ENCODE measurements at regions not wholly inside any gene's neighbourhood (a gene's known extent, or its start where the extent isn't known, plus 50 kb on each side); places are given as distances from the start of the nearest gene placed in this dataset.
"Not testable (repeated sequence)": the region's sequence is repeated elsewhere in the genome, so short reads cannot be mapped to it uniquely, and the experiment has no call there.

DNA sequence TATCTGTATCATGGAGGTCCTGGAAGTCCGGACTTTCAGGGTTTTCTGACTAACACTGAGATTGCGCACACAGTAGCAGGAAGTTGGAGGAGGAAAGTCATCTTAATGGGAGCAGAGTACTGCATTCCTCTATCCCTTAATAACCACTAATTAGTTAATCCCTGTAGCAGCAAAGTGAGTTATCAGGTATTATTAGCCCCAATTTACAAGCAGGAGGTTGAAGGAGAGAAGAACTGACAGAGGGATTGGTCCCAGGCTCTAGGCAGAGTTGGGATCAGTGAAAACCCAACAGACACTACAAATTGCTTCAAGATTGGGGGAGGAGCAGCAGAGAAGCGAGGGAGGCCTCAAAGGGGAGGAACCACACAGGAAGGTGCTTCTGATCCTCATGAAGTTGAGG, 74.5 kb upstream of the XPA start:
- H3K27ac ChIP-seq, result no peak overlapping the region
- ATAC-seq (ENCODE audit: low FRiP score in 2 of 2) (no peak), DNase-seq (no peak)
- H3K27me3 ChIP-seq, result no peaks in the 10 kb centered on the region
- TF ChIP-seq, protein P1, sequence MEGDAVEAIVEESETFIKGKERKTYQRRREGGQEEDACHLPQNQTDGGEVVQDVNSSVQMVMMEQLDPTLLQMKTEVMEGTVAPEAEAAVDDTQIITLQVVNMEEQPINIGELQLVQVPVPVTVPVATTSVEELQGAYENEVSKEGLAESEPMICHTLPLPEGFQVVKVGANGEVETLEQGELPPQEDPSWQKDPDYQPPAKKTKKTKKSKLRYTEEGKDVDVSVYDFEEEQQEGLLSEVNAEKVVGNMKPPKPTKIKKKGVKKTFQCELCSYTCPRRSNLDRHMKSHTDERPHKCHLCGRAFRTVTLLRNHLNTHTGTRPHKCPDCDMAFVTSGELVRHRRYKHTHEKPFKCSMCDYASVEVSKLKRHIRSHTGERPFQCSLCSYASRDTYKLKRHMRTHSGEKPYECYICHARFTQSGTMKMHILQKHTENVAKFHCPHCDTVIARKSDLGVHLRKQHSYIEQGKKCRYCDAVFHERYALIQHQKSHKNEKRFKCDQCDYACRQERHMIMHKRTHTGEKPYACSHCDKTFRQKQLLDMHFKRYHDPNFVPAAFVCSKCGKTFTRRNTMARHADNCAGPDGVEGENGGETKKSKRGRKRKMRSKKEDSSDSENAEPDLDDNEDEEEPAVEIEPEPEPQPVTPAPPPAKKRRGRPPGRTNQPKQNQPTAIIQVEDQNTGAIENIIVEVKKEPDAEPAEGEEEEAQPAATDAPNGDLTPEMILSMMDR (IDR thresholded peaks at IDR 0.05), result no peak
- TF ChIP-seq POLR2AphosphoS5 (IDR thresholded peaks at IDR 0.05), result no peak
- TF ChIP-seq EP300 (IDR thresholded peaks at IDR 0.05), result no peak
- TF ChIP-seq POLR2A (IDR thresholded peaks at IDR 0.05), result no peak
- H3K4me3 ChIP-seq, result no peak overlapping the region
- H3K4me1 ChIP-seq, result no peaks in the 10 kb centered on the region
- H3K9me3 ChIP-seq, result no peaks in the 10 kb centered on the region
- H3K36me3 ChIP-seq, result no peaks in the 10 kb centered on the region
- WGBS, 2 donors, result 86 to 87% methylated on average over 3 of the region's 3 CpGs

DNA sequence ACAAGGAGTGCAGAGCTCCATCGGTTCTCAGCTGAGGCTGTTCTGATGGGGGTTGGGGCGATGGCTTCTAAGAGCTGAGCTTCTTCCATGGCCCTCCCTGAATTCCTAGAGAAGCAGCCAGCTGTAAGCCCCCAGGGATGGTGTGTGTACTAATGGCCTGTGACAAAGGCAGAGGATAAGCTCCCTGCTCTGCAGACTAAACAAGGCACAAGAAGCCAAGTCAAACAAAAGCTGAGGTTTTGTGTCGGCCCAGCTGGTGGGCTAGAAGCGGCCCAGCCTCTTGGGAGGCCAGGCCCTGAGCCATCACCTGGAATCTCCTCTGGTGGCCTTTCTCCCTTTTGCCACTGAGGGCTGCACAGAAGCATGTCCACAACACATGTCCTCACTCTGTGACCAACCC, 75.0 kb upstream of the XPA start:
- Histone ChIP-seq H3K4me3 (no peak overlapping the region), H3K9me3 (no peaks in the 10 kb centered on the region), H3K27ac (no peak overlapping the region), H3K36me3 (no peaks in the 10 kb centered on the region), H3K4me1 (no peaks in the 10 kb centered on the region), H3K27me3 (no peaks in the 10 kb centered on the region)
- DNase-seq, result peak in 1 of 2 donors; percentile 15
- no peak for TF ChIP-seq EP300 (IDR thresholded peaks at IDR 0.05)
- TF ChIP-seq, protein P1 (IDR thresholded peaks at IDR 0.05), result no peak
- no peak for TF ChIP-seq POLR2A (IDR thresholded peaks at IDR 0.05)
- TF ChIP-seq POLR2AphosphoS5 (IDR thresholded peaks at IDR 0.05), result no peak
- WGBS, 2 donors, result 72 to 74% methylated on average over 4 of the region's 4 CpGs
- no peak for ATAC-seq (ENCODE audit: low FRiP score in 2 of 2)

DNA sequence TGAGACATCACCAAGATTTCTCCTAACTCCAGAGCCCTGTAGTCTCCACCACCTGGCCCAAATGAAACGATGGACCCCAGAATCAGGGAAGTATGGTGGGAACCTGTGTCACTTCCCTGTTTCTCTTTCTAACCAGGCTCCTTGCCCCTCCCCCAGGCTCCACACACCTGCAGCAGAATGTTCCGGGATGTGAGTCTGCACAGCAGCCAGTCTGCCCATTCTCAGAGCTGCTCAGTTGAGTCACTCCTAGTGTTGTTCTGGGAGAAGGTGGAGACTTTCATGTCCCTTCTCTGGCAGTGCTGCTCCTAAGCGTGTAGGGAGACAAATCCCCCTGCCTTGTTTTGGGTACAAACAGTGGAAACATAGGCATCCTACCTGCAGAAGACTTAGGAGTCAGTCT, 76.0 kb upstream of the XPA start:
- no peak for TF ChIP-seq POLR2A (IDR thresholded peaks at IDR 0.05)
- no peak for TF ChIP-seq EP300 (IDR thresholded peaks at IDR 0.05)
- TF ChIP-seq, protein P1 (IDR thresholded peaks at IDR 0.05), result no peak
- Histone ChIP-seq H3K4me1 (no peaks in the 10 kb centered on the region), H3K36me3 (no peaks in the 10 kb centered on the region), H3K9me3 (no peaks in the 10 kb centered on the region), H3K27me3 (no peaks in the 10 kb centered on the region), H3K27ac (no peak overlapping the region), H3K4me3 (no peak overlapping the region)
- WGBS, 2 donors, result 78 to 89% methylated on average over 3 of the region's 3 CpGs
- DNase-seq (no peak), ATAC-seq (ENCODE audit: low FRiP score in 2 of 2) (peak in 1 of 2 donors; percentile 22)

DNA sequence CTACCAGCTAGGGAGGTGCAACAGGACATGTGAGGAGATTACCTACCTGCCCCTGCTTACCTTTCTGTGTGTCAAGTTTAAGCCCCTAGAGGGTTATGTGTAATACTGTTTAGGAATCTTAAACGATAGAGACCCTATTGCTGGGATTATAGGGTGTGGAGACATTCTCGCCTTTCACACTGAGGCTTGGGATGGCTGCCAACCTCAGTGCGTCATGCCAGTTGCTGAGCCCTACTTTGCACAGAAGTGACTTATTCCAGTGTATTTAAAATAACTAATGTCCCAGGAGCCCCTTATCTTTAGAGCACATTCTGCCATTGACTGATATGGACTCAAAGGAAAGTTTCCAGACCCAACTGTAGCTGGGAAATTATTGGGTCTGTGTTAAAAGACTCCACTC, 76.6 kb upstream of the XPA start:
- no peak overlapping the region for H3K27ac ChIP-seq
- H3K4me1 ChIP-seq, result no peaks in the 10 kb centered on the region
- ATAC-seq (ENCODE audit: low FRiP score in 2 of 2) (peak in 1 of 2 donors; percentile 21), DNase-seq (no peak)
- H3K27me3 ChIP-seq, result no peaks in the 10 kb centered on the region
- TF ChIP-seq POLR2A (IDR thresholded peaks at IDR 0.05) (no peak), POLR2AphosphoS5 (IDR thresholded peaks at IDR 0.05) (no peak), EP300 (IDR thresholded peaks at IDR 0.05) (no peak)
- TF ChIP-seq, protein P1 (IDR thresholded peaks at IDR 0.05), result no peak
- peaks cover 3 to 6% (median 5%) of the 10 kb centered on the region in 4 donors for H3K9me3 ChIP-seq
- no peak overlapping the region for H3K4me3 ChIP-seq
- H3K36me3 ChIP-seq, result no peaks in the 10 kb centered on the region
- 33 to 55% methylated on average over 3 of the region's 3 CpGs for WGBS, 2 donors

DNA sequence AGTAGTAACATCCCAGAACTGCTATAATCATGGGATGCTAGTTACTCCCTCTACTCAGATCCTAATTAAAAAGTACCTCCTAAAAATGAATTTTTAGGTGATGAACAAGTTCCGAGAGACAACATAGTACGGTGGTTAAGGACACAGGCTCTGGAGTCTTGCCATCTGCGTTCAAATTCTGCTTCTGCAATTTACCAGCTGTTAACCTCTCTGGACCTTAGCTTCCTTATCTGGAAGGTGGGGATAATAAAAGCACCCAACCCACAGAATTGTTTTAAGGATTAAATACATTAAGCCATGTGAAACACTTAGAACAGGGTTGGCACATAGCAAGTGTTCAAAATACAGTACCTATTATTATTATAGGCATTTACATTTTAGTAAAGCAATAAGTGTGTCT, 77.5 kb upstream of the XPA start:
- H3K27ac ChIP-seq, result no peak overlapping the region
- no peak overlapping the region for H3K4me3 ChIP-seq
- TF ChIP-seq, protein P1 (IDR thresholded peaks at IDR 0.05), result no peak
- TF ChIP-seq EP300 (IDR thresholded peaks at IDR 0.05), result no peak
- no peak for TF ChIP-seq POLR2A (IDR thresholded peaks at IDR 0.05)
- TF ChIP-seq POLR2AphosphoS5 (IDR thresholded peaks at IDR 0.05), result no peak
- H3K36me3 ChIP-seq, result no peaks in the 10 kb centered on the region
- H3K4me1 ChIP-seq, result no peaks in the 10 kb centered on the region
- 74% methylated on average over 3 of the region's 3 CpGs for WGBS, 2 donors
- H3K27me3 ChIP-seq, result no peaks in the 10 kb centered on the region
- peaks cover 5 to 13% (median 12%) of the 10 kb centered on the region in 4 donors for H3K9me3 ChIP-seq
- DNase-seq, result no peak
- no peak for ATAC-seq (ENCODE audit: low FRiP score in 2 of 2)

DNA sequence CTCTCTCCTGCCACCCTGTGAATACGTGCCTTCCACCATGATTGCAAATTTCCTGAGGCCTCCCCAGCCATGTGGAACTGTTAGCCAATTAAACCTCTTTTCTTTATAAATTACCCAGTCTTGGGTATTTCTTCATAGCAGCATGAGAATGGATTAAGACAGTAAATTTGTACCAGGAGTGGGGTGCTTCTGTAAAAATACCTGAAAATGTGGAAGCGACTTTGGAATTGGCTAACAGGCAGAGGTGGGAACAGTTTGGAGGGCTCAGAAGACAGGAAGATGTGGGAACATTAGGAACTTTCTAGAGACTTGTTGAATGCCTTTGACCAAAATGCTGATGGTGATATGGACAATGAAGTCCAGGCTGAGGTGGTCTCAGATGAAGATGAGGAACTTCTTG, 74.3 kb upstream of the FOXE1 start:
- not testable (repeated sequence) for ATAC-seq (ENCODE audit: low FRiP score in 2 of 2); H3K27me3 ChIP-seq; H3K27ac ChIP-seq; H3K36me3 ChIP-seq; H3K4me3 ChIP-seq; DNase-seq; H3K4me1 ChIP-seq
- peaks cover 5 to 17% (median 12%) of the 10 kb centered on the region in 4 donors for H3K9me3 ChIP-seq
- 90 to 92% methylated on average over 2 of the region's 2 CpGs for WGBS, 2 donors

Data from upper lobe of left lung (tissue), 6 donors.